ENCODE measurements at regions not wholly inside any gene's neighbourhood (a gene's known extent, or its start where the extent isn't known, plus 50 kb on each side); places are given as distances from the start of the nearest gene placed in this dataset.
"Not testable (repeated sequence)": the region's sequence is repeated elsewhere in the genome, so short reads cannot be mapped to it uniquely, and the experiment has no call there.

- in situ Hi-C loops (cut with MboI; ENCODE audit: low pct_unique_long_range_greater_than_20kb in 2 of 9, low sequenced_read_pairs in 9 of 9, unreplicated experiment in 9 of 9): no loop called here
- peaks cover 0 to 5% of the 10 kb centered on the region in 2 donors for H3K4me1 ChIP-seq (replicated peaks in 1 of 2)
- no peak overlapping the region for H3K4me3 ChIP-seq
- ATAC-seq (replicated peaks in 6 of 8): peak in 1 of 8 experiments; percentile 18
- no peak overlapping the region for H3K27ac ChIP-seq
- WGBS, 10 experiments: 58 to 92% (median 79%) methylated on average over 1 to 4 of the region's 4 CpGs; no CpG with 5 or more reads in 4 of the 10 experiments
These were observed 65.7 kb upstream of the APP start for GRCh38 chr21:26236281-26236680.

DNA sequence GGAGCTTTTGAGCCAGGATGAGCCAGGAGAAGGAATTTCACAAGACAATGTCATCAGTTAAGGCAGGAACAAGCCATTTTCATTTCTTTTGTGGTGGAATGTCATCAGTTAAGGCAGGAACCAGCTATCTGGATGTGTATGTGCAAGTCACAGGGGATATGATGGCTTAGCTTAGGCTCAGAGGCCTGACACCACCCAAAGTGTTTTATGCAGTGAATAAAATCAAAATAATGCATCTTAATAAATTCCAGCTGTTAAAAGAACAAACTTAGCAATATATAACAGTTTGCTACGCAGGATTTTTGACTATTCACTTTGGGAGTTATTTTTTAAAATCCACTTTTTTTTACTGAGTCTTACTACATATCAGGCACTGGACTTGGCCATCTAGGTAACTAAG lies 62.7 kb upstream of the APP start:
- H3K4me1 ChIP-seq (replicated peaks in 1 of 2); H3K4me3 ChIP-seq; in situ Hi-C loops (cut with MboI; ENCODE audit: low pct_unique_long_range_greater_than_20kb in 2 of 9, low sequenced_read_pairs in 9 of 9, unreplicated experiment in 9 of 9); H3K27ac ChIP-seq: not testable (repeated sequence)
- peak in 3 of 8 experiments; percentile 34 to 64 (median 51) for ATAC-seq (replicated peaks in 6 of 8)
- 18 to 90% (median 40%) methylated on average over 1 of the region's 1 CpG; no CpG with 5 or more reads in 3 of the 10 experiments for WGBS, 10 experiments

DNA sequence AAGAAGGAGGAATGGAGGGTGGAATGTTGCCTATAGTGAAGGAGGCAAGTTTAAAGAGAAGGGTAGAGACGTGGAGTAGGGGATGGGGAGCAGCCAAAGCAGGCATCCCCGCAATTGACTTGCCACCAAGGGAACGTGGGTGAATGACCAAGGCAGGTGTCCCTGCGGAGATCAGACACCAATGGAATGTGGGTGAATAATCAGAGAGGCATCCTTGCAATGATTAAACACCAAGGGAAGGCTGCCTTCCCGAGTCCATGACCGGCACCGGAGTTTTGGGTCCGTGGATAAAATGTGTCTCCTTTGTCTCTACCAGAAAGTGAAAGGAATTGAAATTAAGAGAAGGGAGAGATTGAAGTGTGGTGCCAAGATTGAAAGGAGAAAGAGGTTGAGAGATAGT lies 61.9 kb upstream of the APP start:
- WGBS, 10 experiments: 83 to 100% (median 100%) methylated on average over 1 to 5 of the region's 8 CpGs; no CpG with 5 or more reads in 5 of the 10 experiments
- ATAC-seq (replicated peaks in 6 of 8); H3K4me1 ChIP-seq (replicated peaks in 1 of 2); H3K4me3 ChIP-seq; H3K27ac ChIP-seq; in situ Hi-C loops (cut with MboI; ENCODE audit: low pct_unique_long_range_greater_than_20kb in 2 of 9, low sequenced_read_pairs in 9 of 9, unreplicated experiment in 9 of 9): not testable (repeated sequence)

- no peak overlapping the region for H3K27ac ChIP-seq
- H3K4me3 ChIP-seq: no peak overlapping the region
- peak in 5 of 8 experiments; percentile 77 to 100 (median 99) for ATAC-seq (replicated peaks in 6 of 8)
- peaks cover 0 to 16% of the 10 kb centered on the region in 2 donors for H3K4me1 ChIP-seq (replicated peaks in 1 of 2)
- in situ Hi-C loops (cut with MboI; ENCODE audit: low pct_unique_long_range_greater_than_20kb in 2 of 9, low sequenced_read_pairs in 9 of 9, unreplicated experiment in 9 of 9): no loop called here
- 29 to 100% (median 55%) methylated on average over 1 to 2 of the region's 2 CpGs; no CpG with 5 or more reads in 3 of the 10 experiments for WGBS, 10 experiments
These were observed 56.6 kb upstream of the APP start for GRCh38 chr21:26227130-26227529.

DNA sequence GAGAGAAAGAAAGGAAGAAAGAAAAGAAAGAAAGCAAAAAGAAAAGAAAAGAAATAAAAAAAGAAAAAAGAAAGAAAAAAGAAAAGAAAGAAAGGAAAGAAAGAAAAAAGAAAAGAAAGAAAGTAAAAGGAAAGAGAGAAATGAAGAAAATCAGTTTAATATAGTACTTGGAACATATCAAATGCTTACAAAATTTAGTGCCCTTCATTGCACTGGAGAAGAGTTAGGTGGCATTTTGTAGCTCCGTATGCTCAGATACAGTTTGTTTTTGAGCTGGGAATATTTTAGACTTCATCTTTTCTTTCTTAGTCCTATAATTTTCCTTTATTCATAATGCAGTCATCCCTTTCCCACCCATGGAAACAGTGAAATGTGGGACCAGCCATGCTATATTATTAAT lies 56.2 kb upstream of the APP start:
- H3K27ac ChIP-seq: no peak overlapping the region
- H3K4me1 ChIP-seq (replicated peaks in 1 of 2): peaks cover 0 to 16% of the 10 kb centered on the region in 2 donors
- in situ Hi-C loops (cut with MboI; ENCODE audit: low pct_unique_long_range_greater_than_20kb in 2 of 9, low sequenced_read_pairs in 9 of 9, unreplicated experiment in 9 of 9): no loop called here
- 68 to 100% (median 93%) methylated on average over 1 of the region's 1 CpG; no CpG with 5 or more reads in 1 of the 10 experiments for WGBS, 10 experiments
- no peak for ATAC-seq (replicated peaks in 6 of 8)
- no peak overlapping the region for H3K4me3 ChIP-seq

DNA sequence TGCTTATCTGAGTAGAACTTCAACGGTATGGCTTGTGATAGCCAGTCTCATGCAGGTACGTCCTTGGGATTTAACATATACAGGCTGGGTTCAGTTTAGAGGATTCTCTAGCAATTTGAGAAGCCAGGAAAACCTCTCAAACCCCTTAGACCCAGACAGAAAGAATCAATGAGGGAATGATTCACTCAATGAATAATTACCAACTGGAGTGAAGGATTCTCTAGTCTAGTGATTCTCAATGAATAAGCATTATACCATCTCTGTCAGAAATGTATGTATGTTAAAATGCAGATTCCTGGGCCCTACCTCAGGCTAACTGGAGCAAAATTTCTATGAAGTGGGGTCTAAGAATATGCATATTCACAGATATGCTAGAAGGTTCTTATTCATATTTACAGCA lies 54.5 kb upstream of the APP start:
- 80 to 100% (median 100%) methylated on average over 1 to 2 of the region's 2 CpGs; no CpG with 5 or more reads in 6 of the 10 experiments for WGBS, 10 experiments
- peak in 1 of 8 experiments; percentile 37 for ATAC-seq (replicated peaks in 6 of 8)
- in situ Hi-C loops (cut with MboI; ENCODE audit: low pct_unique_long_range_greater_than_20kb in 2 of 9, low sequenced_read_pairs in 9 of 9, unreplicated experiment in 9 of 9): no loop called here
- Histone ChIP-seq H3K27ac (no peak overlapping the region), H3K4me3 (no peak overlapping the region), H3K4me1 (replicated peaks in 1 of 2) (peaks cover 0 to 16% of the 10 kb centered on the region in 2 donors)

- H3K4me3 ChIP-seq: no peak overlapping the region
- H3K27ac ChIP-seq: no peak overlapping the region
- WGBS, 10 experiments: 70 to 100% (median 79%) methylated on average over 2 of the region's 2 CpGs
- no peak for ATAC-seq (replicated peaks in 6 of 8)
- in situ Hi-C loops (cut with MboI; ENCODE audit: low pct_unique_long_range_greater_than_20kb in 2 of 9, low sequenced_read_pairs in 9 of 9, unreplicated experiment in 9 of 9): no loop called here
- peaks cover 0 to 16% of the 10 kb centered on the region in 2 donors for H3K4me1 ChIP-seq (replicated peaks in 1 of 2)
These were observed 53.8 kb upstream of the APP start for GRCh38 chr21:26224366-26224765.
